Brain microvascular endothelial cell (primary cell): ENCODE measurements at regions not wholly inside any gene's neighbourhood (a gene's known extent, or its start where the extent isn't known, plus 50 kb on each side); places are given as distances from the start of the nearest gene placed in this dataset.

ENCODE experiments used
- DNase-seq: peaks from one replicate; pipeline ENCODE4 v3.0.0-alpha.2; 2020
- H3K27ac ChIP-seq: fragments of 250-450 bp; sonication (Bioruptor Pico); 2 replicates; pipeline ENCODE4 v1.5.1; 2020; ENCODE audit warnings: mild to moderate bottlenecking, moderate library complexity
- H3K27me3 ChIP-seq: fragments of 250-450 bp; sonication (Bioruptor Pico); replicated peaks from 2 replicates; pipeline ENCODE4 v1.5.1; 2020; ENCODE audit warnings: mild to moderate bottlenecking
- H3K36me3 ChIP-seq: fragments of 250-450 bp; sonication (Bioruptor Pico); replicated peaks from 2 replicates; pipeline ENCODE4 v1.5.1; 2020; ENCODE audit warnings: mild to moderate bottlenecking
- H3K4me3 ChIP-seq: 2 replicates; pipeline ENCODE4 v1.5.1; 2011; ENCODE audit warnings: low read depth, mild to moderate bottlenecking, control low read depth, low read length, moderate library complexity
- in situ Hi-C: cut with HindIII; loops from 2 replicates; pipeline ENCODE4 v1.10.0; 2017; ENCODE audit warnings: low sequenced_read_pairs, low pct_ligation_motif_present
- TF ChIP-seq, protein P1 (sequence below): IDR thresholded peaks from 2 replicates; pipeline ENCODE4 v1.5.1; 2011; ENCODE audit warnings: low read depth, mild to moderate bottlenecking, moderate library complexity, low read length, control low read depth, inconsistent platforms; ENCODE audit errors: missing control alignments

- no peak overlapping the region for H3K27ac ChIP-seq
Measured at GRCh38 chr2:184304006-184304405, 294.3 kb upstream of the ZNF804A start.

GRCh38 chr2:184305105-184305504 is 293.2 kb upstream of the ZNF804A start:
- Histone ChIP-seq H3K27me3 (no peaks in the 10 kb centered on the region), H3K36me3 (no peaks in the 10 kb centered on the region), H3K4me3 (no peak overlapping the region), H3K27ac (no peak overlapping the region)
- no peak for DNase-seq
- in situ Hi-C loops = no loop called here
- TF ChIP-seq, protein P1, sequence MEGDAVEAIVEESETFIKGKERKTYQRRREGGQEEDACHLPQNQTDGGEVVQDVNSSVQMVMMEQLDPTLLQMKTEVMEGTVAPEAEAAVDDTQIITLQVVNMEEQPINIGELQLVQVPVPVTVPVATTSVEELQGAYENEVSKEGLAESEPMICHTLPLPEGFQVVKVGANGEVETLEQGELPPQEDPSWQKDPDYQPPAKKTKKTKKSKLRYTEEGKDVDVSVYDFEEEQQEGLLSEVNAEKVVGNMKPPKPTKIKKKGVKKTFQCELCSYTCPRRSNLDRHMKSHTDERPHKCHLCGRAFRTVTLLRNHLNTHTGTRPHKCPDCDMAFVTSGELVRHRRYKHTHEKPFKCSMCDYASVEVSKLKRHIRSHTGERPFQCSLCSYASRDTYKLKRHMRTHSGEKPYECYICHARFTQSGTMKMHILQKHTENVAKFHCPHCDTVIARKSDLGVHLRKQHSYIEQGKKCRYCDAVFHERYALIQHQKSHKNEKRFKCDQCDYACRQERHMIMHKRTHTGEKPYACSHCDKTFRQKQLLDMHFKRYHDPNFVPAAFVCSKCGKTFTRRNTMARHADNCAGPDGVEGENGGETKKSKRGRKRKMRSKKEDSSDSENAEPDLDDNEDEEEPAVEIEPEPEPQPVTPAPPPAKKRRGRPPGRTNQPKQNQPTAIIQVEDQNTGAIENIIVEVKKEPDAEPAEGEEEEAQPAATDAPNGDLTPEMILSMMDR = no peak

More at GRCh38 chr2:184304006-184304405, 294.3 kb upstream of the ZNF804A start:
- H3K36me3 ChIP-seq = no peaks in the 10 kb centered on the region
- peak; percentile 15 for DNase-seq
- in situ Hi-C loops = no loop called here
- TF ChIP-seq, protein P1 = no peak
- no peak overlapping the region for H3K4me3 ChIP-seq
- H3K27me3 ChIP-seq = no peaks in the 10 kb centered on the region

- H3K27ac ChIP-seq = no peak overlapping the region
- in situ Hi-C loops = no loop called here
- TF ChIP-seq, protein P1 = no peak
Measured at GRCh38 chr2:184308706-184309105, 289.6 kb upstream of the ZNF804A start.

GRCh38 chr2:184312970-184313369 is 285.4 kb upstream of the ZNF804A start:
- TF ChIP-seq, protein P1 = no peak
- in situ Hi-C loops = no loop called here
- DNase-seq = no peak
- H3K27me3 ChIP-seq = no peaks in the 10 kb centered on the region
- H3K4me3 ChIP-seq = no peak overlapping the region
- H3K36me3 ChIP-seq = no peaks in the 10 kb centered on the region
- H3K27ac ChIP-seq = no peak overlapping the region

More at GRCh38 chr2:184308706-184309105, 289.6 kb upstream of the ZNF804A start:
- H3K4me3 ChIP-seq = no peak overlapping the region
- no peaks in the 10 kb centered on the region for H3K27me3 ChIP-seq
- DNase-seq = no peak
- no peaks in the 10 kb centered on the region for H3K36me3 ChIP-seq

GRCh38 chr2:184314829-184315228 is 283.5 kb upstream of the ZNF804A start:
- TF ChIP-seq, protein P1 = no peak
- no peaks in the 10 kb centered on the region for H3K27me3 ChIP-seq
- no peak overlapping the region for H3K27ac ChIP-seq
- H3K36me3 ChIP-seq = no peaks in the 10 kb centered on the region
- no peak overlapping the region for H3K4me3 ChIP-seq
- DNase-seq = no peak
- in situ Hi-C loops = no loop called here

- DNase-seq = no peak
Measured at GRCh38 chr2:184316921-184317320, 281.4 kb upstream of the ZNF804A start.

More at GRCh38 chr2:184316921-184317320, 281.4 kb upstream of the ZNF804A start:
- no peak overlapping the region for H3K27ac ChIP-seq
- no peaks in the 10 kb centered on the region for H3K36me3 ChIP-seq
- in situ Hi-C loops = no loop called here
- TF ChIP-seq, protein P1 = no peak
- H3K27me3 ChIP-seq = no peaks in the 10 kb centered on the region
- H3K4me3 ChIP-seq = no peak overlapping the region
